ENCODE measurements at regions not wholly inside any gene's neighbourhood (a gene's known extent, or its start where the extent isn't known, plus 50 kb on each side); places are given as distances from the start of the nearest gene placed in this dataset.

GRCh38 chr15:95511671-95512070 is 818.8 kb upstream of the NR2F2 start:
- H3K4me1 ChIP-seq (ENCODE audit: insufficient read depth, low read length): no peaks in the 10 kb centered on the region
- no peaks in the 10 kb centered on the region for H4K20me1 ChIP-seq (ENCODE audit: insufficient read depth, low read length)
- ChIA-PET POLR2A (no interaction called here), CTCF (ENCODE audit: low intra/inter-chr PET ratio, low total read pairs) (no interaction called here)
- no peaks in the 10 kb centered on the region for H3K36me3 ChIP-seq (replicated peaks in 1 of 2; ENCODE audit: control insufficient read depth in 1 of 2, insufficient read depth in 2 of 2, low read length in 2 of 2)
- peaks cover 64% of the 10 kb centered on the region for H3K9me3 ChIP-seq (ENCODE audit: low read length)
- ATAC-seq (no peak), FAIRE-seq (no peak), DNase-seq (ENCODE audit: low spot score) (no peak)
- H3K27ac ChIP-seq (ENCODE audit: extremely low read length, insufficient read depth, low read length): no peak overlapping the region
- no peak overlapping the region for H3K9ac ChIP-seq (ENCODE audit: insufficient read depth, low read depth, low read length)
- in situ Hi-C loops (cut with HindIII; ENCODE audit: extremely low pct_ligation_motif_present, low pct_unique_long_range_greater_than_20kb): no loop called here
- no TSS peak for BruUV-seq (replicated peaks)
- intact Hi-C loops (cut with micrococcal nuclease; ENCODE audit: unreplicated experiment): no loop called here
- no peaks in the 10 kb centered on the region for H3K27me3 ChIP-seq (ENCODE audit: control insufficient read depth in 1 of 2, insufficient read depth in 2 of 2, low read length in 2 of 2)
- no peak for TF ChIP-seq ZNF766 (CRISPR knock-in tag; IDR thresholded peaks at IDR 0.05; ENCODE audit: borderline replicate concordance)
- TF ChIP-seq SOX13 (IDR thresholded peaks at IDR 0.05): no peak
- no peak for TF ChIP-seq SOX13 (CRISPR knock-in tag; conservative IDR thresholded peaks at IDR 0.05 in 1 of 2, IDR thresholded peaks at IDR 0.05 in 1 of 2)
- no peak for TF ChIP-seq CBX2 (IDR thresholded peaks at IDR 0.05; ENCODE audit: low read depth, low read length)
- no peak for TF ChIP-seq CBX2 (CRISPR knock-in tag; IDR thresholded peaks at IDR 0.05; ENCODE audit: low read depth)
- TF ChIP-seq SRY (CRISPR knock-in tag; IDR thresholded peaks at IDR 0.05): no peak
- TF ChIP-seq RORA (CRISPR knock-in tag; IDR thresholded peaks at IDR 0.05): no peak
- no peak for TF ChIP-seq HNRNPUL1 (IDR thresholded peaks at IDR 0.05; ENCODE audit: low read depth, low read length)
- TF ChIP-seq ZSCAN21 (CRISPR knock-in tag; IDR thresholded peaks at IDR 0.05; ENCODE audit: borderline replicate concordance): no peak
- no peak for TF ChIP-seq NR2F1 (CRISPR knock-in tag; IDR thresholded peaks at IDR 0.05)
- TF ChIP-seq ZNF225 (CRISPR knock-in tag; IDR thresholded peaks at IDR 0.05): no peak
- no peak for TF ChIP-seq ZNF354B (CRISPR knock-in tag; IDR thresholded peaks at IDR 0.05)
- TF ChIP-seq ZNF33A (CRISPR knock-in tag; IDR thresholded peaks at IDR 0.05; ENCODE audit: borderline replicate concordance): no peak
- TF ChIP-seq RAD21 (CRISPR knock-in tag; IDR thresholded peaks at IDR 0.05): no peak
- TF ChIP-seq PRDM4 (CRISPR knock-in tag; IDR thresholded peaks at IDR 0.05; ENCODE audit: borderline replicate concordance): no peak
- no peak for TF ChIP-seq TAF1 (CRISPR knock-in tag; IDR thresholded peaks at IDR 0.05)
- no peak for TF ChIP-seq TBX2 (CRISPR knock-in tag; IDR thresholded peaks at IDR 0.05; ENCODE audit: borderline replicate concordance)
- TF ChIP-seq ZNF740 (CRISPR knock-in tag; IDR thresholded peaks at IDR 0.05): no peak
- TF ChIP-seq HNRNPL (IDR thresholded peaks at IDR 0.05; ENCODE audit: low read depth, low read length): no peak
- TF ChIP-seq ZBTB20 (CRISPR knock-in tag; IDR thresholded peaks at IDR 0.05; ENCODE audit: borderline replicate concordance, low read depth): no peak
- TF ChIP-seq NRL (CRISPR knock-in tag; IDR thresholded peaks at IDR 0.05; ENCODE audit: borderline replicate concordance): no peak
- TF ChIP-seq NKX3-1 (CRISPR knock-in tag; IDR thresholded peaks at IDR 0.05): no peak
- no peak overlapping the region for H3K4me3 ChIP-seq (replicated peaks in 1 of 3; ENCODE audit: insufficient read depth in 1 of 3, low read depth in 2 of 3, low read length in 3 of 3)
- no peaks in the 10 kb centered on the region for H3K79me2 ChIP-seq (ENCODE audit: insufficient read depth, low read length)
- no peak overlapping the region for H3K4me2 ChIP-seq (ENCODE audit: low read depth, low read length)
- H2AFZ ChIP-seq (ENCODE audit: low read length): no peak overlapping the region
